ENCODE measurements at regions not wholly inside any gene's neighbourhood (a gene's known extent, or its start where the extent isn't known, plus 50 kb on each side); places are given as distances from the start of the nearest gene placed in this dataset.

GRCh38 chr10:61828034-61828433, 73.5 kb upstream of the ARID5B start:
- Histone ChIP-seq H3K4ac (replicated peaks; ENCODE audit: insufficient read length, low read depth, low read length) (no peak overlapping the region), H3K18ac (ENCODE audit: extremely low read depth, low read length) (no peak overlapping the region), H3K79me2 (ENCODE audit: control insufficient read depth in 1 of 2, insufficient read depth in 2 of 2, low read length in 2 of 2) (no peaks in the 10 kb centered on the region), H3K36me3 (ENCODE audit: control insufficient read depth in 2 of 4, insufficient read depth in 4 of 4, low read length in 3 of 4) (no peaks in the 10 kb centered on the region), H3K27ac (ENCODE audit: low read depth, low read length) (no peak overlapping the region), H3K4me2 (ENCODE audit: insufficient read depth in 1 of 2, low read depth in 2 of 2, low read length in 2 of 2) (no peak overlapping the region), H4K91ac (replicated peaks; ENCODE audit: insufficient read length, low read length) (no peak overlapping the region), H2AFZ (ENCODE audit: low read length) (no peak overlapping the region), H3K9me3 (ENCODE audit: insufficient read depth in 2 of 2, low read depth in 1 of 2, low read length in 1 of 2) (no peaks in the 10 kb centered on the region), H2AK5ac (ENCODE audit: low read depth, low read length) (no peak overlapping the region), H2BK5ac (ENCODE audit: low read depth, low read length) (no peak overlapping the region), H3K79me1 (ENCODE audit: low read depth, low read length) (no peaks in the 10 kb centered on the region), H3K27me3 (replicated peaks in 1 of 4; ENCODE audit: control insufficient read depth in 3 of 4, extremely low read depth in 1 of 4, insufficient read depth in 3 of 4, low read length in 3 of 4) (no peaks in the 10 kb centered on the region; a peak in 1 of 7 replicates), H4K8ac (ENCODE audit: extremely low read depth, insufficient read depth, low read length) (no peak overlapping the region), H4K5ac (ENCODE audit: insufficient read length, low read depth, low read length) (no peak overlapping the region), H3K23ac (ENCODE audit: insufficient read length) (no peak overlapping the region), H3K23me2 (ENCODE audit: low read depth, low read length) (no peaks in the 10 kb centered on the region), H2BK20ac (ENCODE audit: low read length) (no peak overlapping the region), H2BK120ac (replicated peaks; ENCODE audit: low read depth, low read length) (no peak overlapping the region), H2BK12ac (ENCODE audit: low read depth, low read length) (no peak overlapping the region), H3K56ac (replicated peaks; ENCODE audit: insufficient read length, low read depth, low read length) (no peak overlapping the region), H3K4me3 (ENCODE audit: extremely low read depth in 1 of 4, insufficient read depth in 2 of 4, low read depth in 3 of 4, low read length in 4 of 4) (no peak overlapping the region), H2BK15ac (ENCODE audit: low read length) (no peak overlapping the region), H3K4me1 (replicated peaks in 1 of 4; ENCODE audit: control insufficient read depth in 3 of 4, insufficient read depth in 4 of 4, low read length in 3 of 4) (no peaks in the 10 kb centered on the region), H4K20me1 (replicated peaks in 1 of 2; ENCODE audit: control insufficient read depth in 1 of 2, insufficient read depth in 2 of 2, low read length in 2 of 2) (no peaks in the 10 kb centered on the region), H3K14ac (ENCODE audit: insufficient read length) (no peak overlapping the region), H3K9ac (replicated peaks in 1 of 4; ENCODE audit: extremely low read depth in 1 of 4, low read depth in 3 of 4, low read length in 3 of 4) (no peak overlapping the region)
- no peak for DNase-seq (ENCODE audit: low read depth in 1 of 2, low spot score in 2 of 2)
- WGBS, 2 experiments (ENCODE audit: extremely low coverage in 1 of 2, insufficient coverage in 1 of 2, insufficient read length in 1 of 2, insufficient replicate concordance in 2 of 2, low coverage in 1 of 2, low lambda C conversion rate in 2 of 2, missing lambda C conversion rate in 1 of 2) = 92% methylated on average over 1 of the region's 1 CpG; no CpG with 5 or more reads in 1 of the 2 experiments
- ChIA-PET POLR2A (ENCODE audit: partially characterized antibody) (no interaction called here), CTCF (ENCODE audit: partially characterized antibody) (interaction anchor here (0.6 to 2.4 kb wide), 3 partner anchors 37 to 83 kb away, joined by 3 to 10 read pairs (median 3); no protein-coding TSS in a partner anchor)
- no peak for FAIRE-seq
- no peak for TF ChIP-seq SUZ12 (IDR thresholded peaks at IDR 0.05; ENCODE audit: low read length)
- no peak for TF ChIP-seq SIRT6 (IDR thresholded peaks at IDR 0.05; ENCODE audit: low read length)
- TF ChIP-seq SP4 (IDR thresholded peaks at IDR 0.05; ENCODE audit: low read length) = no peak
- TF ChIP-seq MAFK (IDR thresholded peaks at IDR 0.05; ENCODE audit: low read depth, low read length) = no peak
- TF ChIP-seq NANOG (IDR thresholded peaks at IDR 0.05; ENCODE audit: insufficient read depth, low read depth, low read length, poor library complexity, severe bottlenecking) = no peak
- TF ChIP-seq, protein P1, sequence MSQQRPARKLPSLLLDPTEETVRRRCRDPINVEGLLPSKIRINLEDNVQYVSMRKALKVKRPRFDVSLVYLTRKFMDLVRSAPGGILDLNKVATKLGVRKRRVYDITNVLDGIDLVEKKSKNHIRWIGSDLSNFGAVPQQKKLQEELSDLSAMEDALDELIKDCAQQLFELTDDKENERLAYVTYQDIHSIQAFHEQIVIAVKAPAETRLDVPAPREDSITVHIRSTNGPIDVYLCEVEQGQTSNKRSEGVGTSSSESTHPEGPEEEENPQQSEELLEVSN (IDR thresholded peaks at IDR 0.05) = no peak
- no peak for TF ChIP-seq JUND (IDR thresholded peaks at IDR 0.05; ENCODE audit: low read length)
- TF ChIP-seq, protein P2, sequence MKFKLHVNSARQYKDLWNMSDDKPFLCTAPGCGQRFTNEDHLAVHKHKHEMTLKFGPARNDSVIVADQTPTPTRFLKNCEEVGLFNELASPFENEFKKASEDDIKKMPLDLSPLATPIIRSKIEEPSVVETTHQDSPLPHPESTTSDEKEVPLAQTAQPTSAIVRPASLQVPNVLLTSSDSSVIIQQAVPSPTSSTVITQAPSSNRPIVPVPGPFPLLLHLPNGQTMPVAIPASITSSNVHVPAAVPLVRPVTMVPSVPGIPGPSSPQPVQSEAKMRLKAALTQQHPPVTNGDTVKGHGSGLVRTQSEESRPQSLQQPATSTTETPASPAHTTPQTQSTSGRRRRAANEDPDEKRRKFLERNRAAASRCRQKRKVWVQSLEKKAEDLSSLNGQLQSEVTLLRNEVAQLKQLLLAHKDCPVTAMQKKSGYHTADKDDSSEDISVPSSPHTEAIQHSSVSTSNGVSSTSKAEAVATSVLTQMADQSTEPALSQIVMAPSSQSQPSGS (IDR thresholded peaks at IDR 0.05; ENCODE audit: low read length) = no peak
- TF ChIP-seq BCL11A (IDR thresholded peaks at IDR 0.05; ENCODE audit: low read depth in 2 of 2, low read length in 2 of 2) = no peak
- no peak for TF ChIP-seq ASH2L (IDR thresholded peaks at IDR 0.05; ENCODE audit: low read length)
- no peak for TF ChIP-seq KDM4A (IDR thresholded peaks at IDR 0.05; ENCODE audit: low read depth, low read length, severe bottlenecking)
- no peak for TF ChIP-seq YY1 (IDR thresholded peaks at IDR 0.05; ENCODE audit: low read depth, low read length)
- TF ChIP-seq POLR2AphosphoS5 (IDR thresholded peaks at IDR 0.05; ENCODE audit: low read depth, low read length) = no peak
